Lung (tissue), 11 donors: ENCODE measurements at regions not wholly inside any gene's neighbourhood (a gene's known extent, or its start where the extent isn't known, plus 50 kb on each side); places are given as distances from the start of the nearest gene placed in this dataset.

Experiments used
- ATAC-seq: fragments of 200-7000 bp; cut with Tn5 transposase; one replicate; pipeline ENCODE4 v1.9.1; 2020; ENCODE audit warnings: moderate number of reproducible peaks; ENCODE audit not compliant: insufficient read depth, low FRiP score
- DNase-seq, 3 donors: peaks; one replicate each; pipeline ENCODE4 v3.0.0-alpha.2; 2013 to 2017
- H3K27ac ChIP-seq, 2 donors: one replicate each; pipeline ENCODE4 v1.5.1; 2013; ENCODE audit warnings: mild to moderate bottlenecking in 2 of 2, moderate library complexity in 2 of 2, control low read depth in 1 of 2, inconsistent platforms in 1 of 2, low read depth in 1 of 2, low read length in 1 of 2
- H3K27me3 ChIP-seq, 3 donors: one replicate each; pipeline ENCODE4 v1.5.1; 2013; ENCODE audit warnings: low read length in 2 of 3; ENCODE audit not compliant: control insufficient read depth in 3 of 3, insufficient read depth in 3 of 3
- H3K36me3 ChIP-seq, 4 donors: one replicate each; pipeline ENCODE4 v1.5.1; 2013; ENCODE audit warnings: low read length in 4 of 4, mild to moderate bottlenecking in 1 of 4, moderate library complexity in 1 of 4; ENCODE audit not compliant: control insufficient read depth in 4 of 4, insufficient read depth in 4 of 4
- H3K4me1 ChIP-seq, 5 donors: one replicate each; pipeline ENCODE4 v1.5.1; 2013; ENCODE audit warnings: low read length in 5 of 5, mild to moderate bottlenecking in 2 of 5, moderate library complexity in 1 of 5; ENCODE audit not compliant: control insufficient read depth in 5 of 5, insufficient read depth in 5 of 5
- H3K4me3 ChIP-seq: one replicate; pipeline ENCODE4 v1.5.1; 2013; ENCODE audit warnings: mild to moderate bottlenecking, control low read depth, moderate library complexity
- H3K9ac ChIP-seq, 2 donors: one replicate each; pipeline ENCODE4 v1.5.1; 2013; ENCODE audit warnings: low read length in 2 of 2, control low read depth in 1 of 2; ENCODE audit not compliant: insufficient read depth in 1 of 2
- H3K9me3 ChIP-seq, 4 donors: one replicate each; pipeline ENCODE4 v1.5.1; 2013; ENCODE audit warnings: low read length in 3 of 4, mild to moderate bottlenecking in 1 of 4, moderate library complexity in 1 of 4; ENCODE audit not compliant: control insufficient read depth in 4 of 4, insufficient read depth in 3 of 4
- WGBS, 2 donors: extraction: QIAGEN DNeasy Blood & Tissue Kit; methylation state at CpG; one replicate each; pipeline ENCODE4 v1.1.7; 2013; 5-methylcytosine and 5-hydroxymethylcytosine counted together
- TF ChIP-seq, protein P1 (sequence below): IDR thresholded peaks from 2 replicates; pipeline ENCODE4 v1.5.1; 2012; ENCODE audit warnings: mild to moderate bottlenecking; ENCODE audit errors: control extremely low read depth, extremely low read depth
- donor health status: control.
- donor health status: control.
- donor health status: Bipolar disorder and iron deficiency.
- donor health status: healthy.
- donor health status: DM: yes; HTN: yes; CAD: no.

DNA sequence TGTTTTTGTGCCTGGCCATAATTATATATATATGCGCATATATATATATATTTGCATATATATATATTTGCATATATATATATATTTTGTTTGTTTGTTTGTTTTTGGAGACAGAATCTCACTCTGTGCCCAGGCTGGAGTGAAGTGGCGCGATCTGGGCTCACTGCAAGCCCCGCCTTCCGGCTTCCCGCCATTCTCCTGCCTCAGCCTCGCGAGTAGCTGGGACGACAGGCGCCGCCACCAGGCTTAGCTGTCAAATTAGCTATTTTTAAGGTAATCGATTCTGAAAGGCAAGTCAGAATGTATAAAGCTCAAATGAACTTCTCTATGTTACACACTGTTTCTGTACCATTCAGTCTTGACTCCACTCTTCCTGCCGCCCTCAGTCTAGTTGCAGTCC, 273.3 kb downstream of the TRIML1 start:
- Histone ChIP-seq H3K36me3 (no peaks in the 10 kb centered on the region), H3K9ac (no peak overlapping the region), H3K27ac (no peak overlapping the region), H3K4me1 (no peaks in the 10 kb centered on the region), H3K9me3 (peaks cover 0 to 9% (median 0%) of the 10 kb centered on the region in 4 donors), H3K4me3 (no peak overlapping the region), H3K27me3 (no peaks in the 10 kb centered on the region)
- ATAC-seq: no peak
- TF ChIP-seq, protein P1, sequence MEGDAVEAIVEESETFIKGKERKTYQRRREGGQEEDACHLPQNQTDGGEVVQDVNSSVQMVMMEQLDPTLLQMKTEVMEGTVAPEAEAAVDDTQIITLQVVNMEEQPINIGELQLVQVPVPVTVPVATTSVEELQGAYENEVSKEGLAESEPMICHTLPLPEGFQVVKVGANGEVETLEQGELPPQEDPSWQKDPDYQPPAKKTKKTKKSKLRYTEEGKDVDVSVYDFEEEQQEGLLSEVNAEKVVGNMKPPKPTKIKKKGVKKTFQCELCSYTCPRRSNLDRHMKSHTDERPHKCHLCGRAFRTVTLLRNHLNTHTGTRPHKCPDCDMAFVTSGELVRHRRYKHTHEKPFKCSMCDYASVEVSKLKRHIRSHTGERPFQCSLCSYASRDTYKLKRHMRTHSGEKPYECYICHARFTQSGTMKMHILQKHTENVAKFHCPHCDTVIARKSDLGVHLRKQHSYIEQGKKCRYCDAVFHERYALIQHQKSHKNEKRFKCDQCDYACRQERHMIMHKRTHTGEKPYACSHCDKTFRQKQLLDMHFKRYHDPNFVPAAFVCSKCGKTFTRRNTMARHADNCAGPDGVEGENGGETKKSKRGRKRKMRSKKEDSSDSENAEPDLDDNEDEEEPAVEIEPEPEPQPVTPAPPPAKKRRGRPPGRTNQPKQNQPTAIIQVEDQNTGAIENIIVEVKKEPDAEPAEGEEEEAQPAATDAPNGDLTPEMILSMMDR: no peak
- WGBS, 2 donors: 93 to 95% methylated on average over 13 of the region's 13 CpGs
- no peak for DNase-seq

DNA sequence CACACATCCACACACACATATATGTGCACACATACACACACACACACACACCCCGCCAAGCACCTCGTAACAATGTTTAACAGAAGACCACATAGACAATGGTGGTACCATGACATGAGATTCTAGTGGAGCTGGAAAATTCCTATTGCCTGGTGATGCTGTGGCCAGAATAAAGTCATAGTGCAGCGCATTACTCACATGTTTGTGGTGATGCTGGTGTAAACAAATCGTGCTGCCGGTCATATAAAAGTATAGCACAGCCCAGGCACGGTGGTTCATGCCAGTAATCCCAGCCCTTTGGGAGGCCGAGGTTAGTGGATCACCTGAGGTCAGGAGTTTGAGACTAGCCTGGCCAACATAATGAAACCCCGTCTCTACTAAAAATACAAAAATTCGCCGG, 275.2 kb downstream of the TRIML1 start:
- Histone ChIP-seq H3K9ac (no peak overlapping the region), H3K27ac (no peak overlapping the region), H3K9me3 (peaks cover 0 to 9% (median 0%) of the 10 kb centered on the region in 4 donors), H3K36me3 (no peaks in the 10 kb centered on the region), H3K4me1 (no peaks in the 10 kb centered on the region), H3K4me3 (no peak overlapping the region), H3K27me3 (no peaks in the 10 kb centered on the region)
- no peak for DNase-seq
- TF ChIP-seq, protein P1: no peak
- 93 to 95% methylated on average over 10 of the region's 10 CpGs for WGBS, 2 donors
- ATAC-seq: no peak

DNA sequence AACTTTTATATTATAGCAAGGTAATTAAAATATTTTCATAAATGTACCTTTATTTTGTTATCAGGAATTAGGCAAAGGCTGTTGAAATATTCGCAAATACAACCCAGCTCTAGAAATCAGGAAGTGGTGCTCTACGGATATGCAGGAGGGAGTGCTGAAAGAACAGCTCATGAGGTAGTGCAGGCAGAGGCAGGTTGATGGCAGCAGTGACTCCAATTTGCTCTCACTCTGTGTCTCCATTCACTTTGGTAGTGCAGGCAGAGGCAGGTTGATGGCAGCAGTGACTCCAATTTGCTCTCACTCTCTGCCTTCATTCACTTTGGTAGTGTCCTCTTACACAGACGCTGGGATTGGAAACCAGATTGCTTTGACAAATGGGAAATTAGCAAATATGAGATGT, 277.9 kb downstream of the TRIML1 start:
- H3K36me3 ChIP-seq: no peaks in the 10 kb centered on the region
- TF ChIP-seq, protein P1: no peak
- WGBS, 2 donors: 46 to 51% methylated on average over 3 of the region's 3 CpGs
- no peak overlapping the region for H3K27ac ChIP-seq
- no peak overlapping the region for H3K9ac ChIP-seq
- no peak overlapping the region for H3K4me3 ChIP-seq
- ATAC-seq: no peak
- DNase-seq: peak in 2 of 3 donors; percentile 11 to 55
- no peaks in the 10 kb centered on the region for H3K4me1 ChIP-seq
- peaks cover 0 to 3% (median 0%) of the 10 kb centered on the region in 4 donors for H3K9me3 ChIP-seq
- H3K27me3 ChIP-seq: no peaks in the 10 kb centered on the region

DNA sequence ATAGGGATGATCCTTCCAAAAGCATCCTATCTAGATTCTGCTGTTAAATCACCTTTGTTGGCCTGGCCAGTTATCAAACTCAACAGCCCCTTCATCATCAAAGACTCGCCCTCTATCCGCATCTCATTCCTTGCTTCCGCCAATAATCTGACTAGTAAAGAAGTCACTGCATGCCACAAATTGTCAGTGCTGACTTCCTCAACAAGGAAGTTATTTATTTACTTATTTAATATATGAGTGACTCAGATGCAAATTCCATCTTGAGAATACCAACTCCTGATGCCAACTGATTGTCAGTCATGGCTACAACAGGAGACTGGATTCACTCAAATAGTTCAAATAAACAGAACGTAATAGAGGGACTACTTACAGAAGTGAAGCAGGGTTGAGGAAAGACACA, 283.8 kb downstream of the TRIML1 start:
- H3K9ac ChIP-seq: no peak overlapping the region
- H3K36me3 ChIP-seq: no peaks in the 10 kb centered on the region
- H3K27ac ChIP-seq: no peak overlapping the region
- TF ChIP-seq, protein P1: no peak
- no peak for ATAC-seq
- no peak overlapping the region for H3K4me3 ChIP-seq
- H3K4me1 ChIP-seq: no peaks in the 10 kb centered on the region
- WGBS, 2 donors: 83 to 89% methylated on average over 4 of the region's 4 CpGs
- no peak for DNase-seq
- no peaks in the 10 kb centered on the region for H3K9me3 ChIP-seq
- H3K27me3 ChIP-seq: no peaks in the 10 kb centered on the region
